ENCODE measurements at regions not wholly inside any gene's neighbourhood (a gene's known extent, or its start where the extent isn't known, plus 50 kb on each side); places are given as distances from the start of the nearest gene placed in this dataset.

GRCh38 chr1:90616395-90616794, 100.7 kb downstream of the BARHL2 start:
- Histone ChIP-seq H3K79me2 (ENCODE audit: insufficient read depth, low read length) (no peaks in the 10 kb centered on the region), H3K4me2 (ENCODE audit: low read length) (no peak overlapping the region), H3K4me1 (ENCODE audit: control insufficient read depth in 1 of 2, insufficient read depth in 2 of 2, low read length in 2 of 2) (no peaks in the 10 kb centered on the region), H3K9ac (ENCODE audit: low read length) (no peak overlapping the region), H3K9me3 (ENCODE audit: control insufficient read depth in 1 of 2, insufficient read depth in 1 of 2, low read depth in 1 of 2, low read length in 2 of 2) (no peaks in the 10 kb centered on the region), H3K4me3 (replicated peaks in 1 of 2; ENCODE audit: low read depth in 1 of 2, low read length in 2 of 2) (no peak overlapping the region), H4K20me1 (ENCODE audit: insufficient read depth) (no peaks in the 10 kb centered on the region), H3K9me2 (ENCODE audit: insufficient read depth) (no peaks in the 10 kb centered on the region), H2AFZ (ENCODE audit: low read depth, low read length, poor library complexity, severe bottlenecking) (no peak overlapping the region), H3K27ac (ENCODE audit: low read depth, low read length) (no peak overlapping the region), H3K36me3 (ENCODE audit: control insufficient read depth in 1 of 2, insufficient read depth in 2 of 2, low read length in 2 of 2) (no peaks in the 10 kb centered on the region), H3K27me3 (ENCODE audit: insufficient read depth, low read length) (no peaks in the 10 kb centered on the region; the same call in 1 of the 2 replicates)
- RAD21 ChIA-PET (ENCODE audit: low non-redundant PET in 1 of 2, low total read pairs in 2 of 2, uncharacterized antibody in 2 of 2, unreplicated experiment in 2 of 2) = no interaction called here
- intact Hi-C loops (cut with micrococcal nuclease) = loop anchor here (5.0 kb wide), 1 partner anchor 346 kb away; no protein-coding TSS in a partner anchor
- BruUV-seq (replicated peaks) = no TSS peak
- POLR2A ChIA-PET = no interaction called here
- CTCF ChIA-PET = interaction anchor here (0.6 to 2.5 kb wide), 11 partner anchors 8 to 790 kb away, joined by 3 to 16 read pairs (median 4); no protein-coding TSS in a partner anchor
- DNase-seq (ENCODE audit: low read depth, low spot score) (peak; percentile 18), ATAC-seq (peak; percentile 80)
- TF ChIP-seq TCF7L2 (IDR thresholded peaks at IDR 0.05; ENCODE audit: borderline replicate concordance, extremely low read depth, insufficient read depth, insufficient read length) = no peak
- no peak for TF ChIP-seq EGR1 (IDR thresholded peaks at IDR 0.05; ENCODE audit: low read depth)
- no peak for TF ChIP-seq SIN3A (IDR thresholded peaks at IDR 0.05; ENCODE audit: low read depth)
- peak; percentile 32; the same call in 1 of the 2 replicates for TF ChIP-seq RAD21 (IDR thresholded peaks at IDR 0.05; ENCODE audit: low read depth)
- no peak for TF ChIP-seq FOSL1 (IDR thresholded peaks at IDR 0.05; ENCODE audit: low read depth)
- TF ChIP-seq, protein P1, sequence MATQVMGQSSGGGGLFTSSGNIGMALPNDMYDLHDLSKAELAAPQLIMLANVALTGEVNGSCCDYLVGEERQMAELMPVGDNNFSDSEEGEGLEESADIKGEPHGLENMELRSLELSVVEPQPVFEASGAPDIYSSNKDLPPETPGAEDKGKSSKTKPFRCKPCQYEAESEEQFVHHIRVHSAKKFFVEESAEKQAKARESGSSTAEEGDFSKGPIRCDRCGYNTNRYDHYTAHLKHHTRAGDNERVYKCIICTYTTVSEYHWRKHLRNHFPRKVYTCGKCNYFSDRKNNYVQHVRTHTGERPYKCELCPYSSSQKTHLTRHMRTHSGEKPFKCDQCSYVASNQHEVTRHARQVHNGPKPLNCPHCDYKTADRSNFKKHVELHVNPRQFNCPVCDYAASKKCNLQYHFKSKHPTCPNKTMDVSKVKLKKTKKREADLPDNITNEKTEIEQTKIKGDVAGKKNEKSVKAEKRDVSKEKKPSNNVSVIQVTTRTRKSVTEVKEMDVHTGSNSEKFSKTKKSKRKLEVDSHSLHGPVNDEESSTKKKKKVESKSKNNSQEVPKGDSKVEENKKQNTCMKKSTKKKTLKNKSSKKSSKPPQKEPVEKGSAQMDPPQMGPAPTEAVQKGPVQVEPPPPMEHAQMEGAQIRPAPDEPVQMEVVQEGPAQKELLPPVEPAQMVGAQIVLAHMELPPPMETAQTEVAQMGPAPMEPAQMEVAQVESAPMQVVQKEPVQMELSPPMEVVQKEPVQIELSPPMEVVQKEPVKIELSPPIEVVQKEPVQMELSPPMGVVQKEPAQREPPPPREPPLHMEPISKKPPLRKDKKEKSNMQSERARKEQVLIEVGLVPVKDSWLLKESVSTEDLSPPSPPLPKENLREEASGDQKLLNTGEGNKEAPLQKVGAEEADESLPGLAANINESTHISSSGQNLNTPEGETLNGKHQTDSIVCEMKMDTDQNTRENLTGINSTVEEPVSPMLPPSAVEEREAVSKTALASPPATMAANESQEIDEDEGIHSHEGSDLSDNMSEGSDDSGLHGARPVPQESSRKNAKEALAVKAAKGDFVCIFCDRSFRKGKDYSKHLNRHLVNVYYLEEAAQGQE (IDR thresholded peaks at IDR 0.05; ENCODE audit: low read depth) = no peak
- no peak for TF ChIP-seq MAX (IDR thresholded peaks at IDR 0.05)
- TF ChIP-seq POLR2AphosphoS5 (IDR thresholded peaks at IDR 0.05; ENCODE audit: low read depth, low read length) = no peak
- TF ChIP-seq EZH2 (IDR thresholded peaks at IDR 0.05) = no peak
- TF ChIP-seq ATF3 (IDR thresholded peaks at IDR 0.05) = no peak
- TF ChIP-seq JUND (IDR thresholded peaks at IDR 0.05) = no peak
- TF ChIP-seq, protein P2, sequence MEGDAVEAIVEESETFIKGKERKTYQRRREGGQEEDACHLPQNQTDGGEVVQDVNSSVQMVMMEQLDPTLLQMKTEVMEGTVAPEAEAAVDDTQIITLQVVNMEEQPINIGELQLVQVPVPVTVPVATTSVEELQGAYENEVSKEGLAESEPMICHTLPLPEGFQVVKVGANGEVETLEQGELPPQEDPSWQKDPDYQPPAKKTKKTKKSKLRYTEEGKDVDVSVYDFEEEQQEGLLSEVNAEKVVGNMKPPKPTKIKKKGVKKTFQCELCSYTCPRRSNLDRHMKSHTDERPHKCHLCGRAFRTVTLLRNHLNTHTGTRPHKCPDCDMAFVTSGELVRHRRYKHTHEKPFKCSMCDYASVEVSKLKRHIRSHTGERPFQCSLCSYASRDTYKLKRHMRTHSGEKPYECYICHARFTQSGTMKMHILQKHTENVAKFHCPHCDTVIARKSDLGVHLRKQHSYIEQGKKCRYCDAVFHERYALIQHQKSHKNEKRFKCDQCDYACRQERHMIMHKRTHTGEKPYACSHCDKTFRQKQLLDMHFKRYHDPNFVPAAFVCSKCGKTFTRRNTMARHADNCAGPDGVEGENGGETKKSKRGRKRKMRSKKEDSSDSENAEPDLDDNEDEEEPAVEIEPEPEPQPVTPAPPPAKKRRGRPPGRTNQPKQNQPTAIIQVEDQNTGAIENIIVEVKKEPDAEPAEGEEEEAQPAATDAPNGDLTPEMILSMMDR (IDR thresholded peaks at IDR 0.05 in 2 of 3, conservative IDR thresholded peaks at IDR 0.05 in 1 of 3; ENCODE audit: borderline replicate concordance in 1 of 3, insufficient read depth in 1 of 3, low read depth in 2 of 3, low read length in 2 of 3) = peak; percentile 17 to 57 (median 56); a peak in 4 of 6 replicates
